GM18498 (cell line): ENCODE measurements at regions not wholly inside any gene's neighbourhood (a gene's known extent, or its start where the extent isn't known, plus 50 kb on each side); places are given as distances from the start of the nearest gene placed in this dataset.

Experiments used
- ATAC-seq: cut with Tn5 transposase; IDR thresholded peaks from one replicate; pipeline ENCODE4 v1.9.1; 2021; ENCODE audit warnings: mild to moderate bottlenecking, moderate library complexity; ENCODE audit not compliant: unreplicated experiment

DNA sequence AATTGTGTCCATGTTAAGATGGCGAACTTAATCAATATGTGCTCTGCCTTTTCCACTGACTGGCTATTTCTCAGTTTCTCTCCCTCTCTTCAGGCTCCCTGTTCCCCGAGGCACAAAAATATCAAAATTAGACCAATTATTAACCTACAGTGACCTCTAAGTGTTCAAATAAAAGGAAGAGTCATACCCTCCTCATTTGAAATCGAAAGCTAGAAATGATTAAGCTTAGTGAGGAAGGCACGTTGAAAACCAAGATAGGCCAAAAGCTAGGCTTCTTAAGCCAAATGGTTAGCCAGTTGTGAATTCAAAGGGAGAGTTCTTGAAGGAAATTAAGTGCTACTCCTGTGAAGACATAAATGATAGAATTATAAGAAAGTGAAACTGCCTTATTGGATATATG lies 81.1 kb upstream of the MBL2 start:
- ATAC-seq, result no peak

DNA sequence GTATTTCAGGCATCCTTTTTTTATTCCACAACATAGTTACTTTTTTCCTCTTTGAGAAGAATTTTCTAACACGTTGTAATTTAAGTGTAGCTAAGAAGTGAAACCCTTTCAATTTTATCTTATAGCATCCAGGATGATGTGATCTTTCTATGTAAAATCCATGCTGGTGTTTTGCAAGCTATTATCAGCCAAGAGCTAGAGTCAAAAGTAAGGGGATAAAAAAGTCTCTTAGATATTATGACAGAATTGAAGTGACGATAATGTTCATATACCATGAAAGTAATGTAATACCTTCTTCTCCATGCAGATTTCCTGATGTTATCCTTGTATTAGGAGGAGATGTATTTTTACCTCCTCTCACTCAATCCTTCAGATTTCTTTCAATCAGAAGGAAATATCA lies 64.2 kb upstream of the MBL2 start:
- ATAC-seq, result no peak
